CD4-positive, alpha-beta T cell treated with Interleukin-6 for 4 hours (primary cell): ENCODE measurements at regions not wholly inside any gene's neighbourhood (a gene's known extent, or its start where the extent isn't known, plus 50 kb on each side); places are given as distances from the start of the nearest gene placed in this dataset.

Source experiments
- DNase-seq: peaks from one replicate; pipeline ENCODE4 v3.0.0-alpha.2; 2020; ENCODE audit warnings: mixed read lengths

- no peak for DNase-seq
Measured at GRCh38 chr17:72212041-72212440, 91.2 kb downstream of the SOX9 start.

GRCh38 chr17:72215490-72215889, 94.7 kb downstream of the SOX9 start:
- no peak for DNase-seq

GRCh38 chr17:72215928-72216327, 95.1 kb downstream of the SOX9 start:
- no peak for DNase-seq

DNA sequence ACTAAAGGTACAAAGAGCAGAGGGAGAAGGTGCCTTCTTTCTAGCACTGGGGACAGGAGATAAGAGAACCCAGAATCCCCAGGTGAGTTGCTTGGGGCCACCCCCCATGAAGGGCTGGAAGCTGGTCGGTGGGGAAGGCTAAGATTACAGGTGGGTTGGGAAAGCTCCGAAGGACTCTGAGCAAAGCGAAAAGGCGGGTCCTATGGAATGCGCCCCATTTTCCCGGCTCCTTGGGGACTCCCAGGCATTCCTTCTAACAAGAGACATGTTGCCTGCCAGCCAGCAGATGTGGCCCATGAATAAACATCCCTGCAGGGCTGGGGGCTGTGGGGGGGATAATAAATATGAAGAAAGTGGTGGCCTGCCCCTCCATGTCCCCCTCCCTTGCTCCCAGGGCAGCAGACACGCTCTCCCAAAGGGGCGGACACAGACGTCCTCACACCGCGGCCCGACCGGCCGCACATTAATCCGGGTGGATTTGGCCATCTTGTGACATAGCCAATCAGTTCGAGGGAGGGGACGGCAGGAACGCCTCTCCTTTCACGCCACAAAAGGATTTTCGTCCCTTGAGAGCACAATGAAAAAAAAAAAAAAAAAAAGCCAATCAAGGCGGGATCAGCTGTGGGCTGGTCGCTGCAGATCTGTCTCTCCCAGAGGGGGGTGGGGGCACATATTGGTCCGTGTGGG, 98.5 kb downstream of the SOX9 start:
- DNase-seq, result no peak

DNA sequence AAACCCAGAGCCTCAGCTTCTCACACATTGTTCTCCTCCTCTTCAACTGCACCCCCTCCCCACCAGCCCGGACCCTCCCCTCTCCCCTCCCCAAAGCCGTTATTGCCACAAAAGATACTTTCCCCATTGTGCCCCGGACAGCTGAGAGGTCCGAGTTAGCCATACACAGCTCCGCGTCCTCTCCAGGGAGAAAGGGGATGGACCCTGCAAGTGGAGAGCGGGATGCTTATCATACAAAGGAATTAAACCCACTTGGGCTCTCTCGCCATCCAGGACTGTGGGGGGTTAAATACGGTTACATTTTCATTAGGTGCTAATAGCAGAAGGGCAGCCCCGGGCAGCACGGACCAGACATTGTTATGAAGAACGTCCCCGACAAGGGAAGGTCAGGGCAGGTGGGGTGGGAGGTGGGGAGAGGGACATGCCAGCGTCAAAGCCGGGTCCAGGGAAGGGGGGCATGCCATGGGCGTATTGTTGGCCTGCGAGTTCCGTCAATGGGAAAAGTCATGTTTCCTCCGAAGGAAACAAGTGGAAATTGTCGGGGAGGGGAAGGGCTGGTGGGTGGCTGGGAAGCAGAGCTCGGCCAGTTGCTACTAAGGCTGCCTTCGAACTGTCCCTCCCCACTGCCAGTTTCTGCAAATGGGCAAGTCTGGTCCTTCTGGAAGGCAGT, 99.1 kb downstream of the SOX9 start:
- DNase-seq, result no peak

- no peak for DNase-seq
Measured at GRCh38 chr17:72222661-72223380, 102.0 kb downstream of the SOX9 start.

DNA sequence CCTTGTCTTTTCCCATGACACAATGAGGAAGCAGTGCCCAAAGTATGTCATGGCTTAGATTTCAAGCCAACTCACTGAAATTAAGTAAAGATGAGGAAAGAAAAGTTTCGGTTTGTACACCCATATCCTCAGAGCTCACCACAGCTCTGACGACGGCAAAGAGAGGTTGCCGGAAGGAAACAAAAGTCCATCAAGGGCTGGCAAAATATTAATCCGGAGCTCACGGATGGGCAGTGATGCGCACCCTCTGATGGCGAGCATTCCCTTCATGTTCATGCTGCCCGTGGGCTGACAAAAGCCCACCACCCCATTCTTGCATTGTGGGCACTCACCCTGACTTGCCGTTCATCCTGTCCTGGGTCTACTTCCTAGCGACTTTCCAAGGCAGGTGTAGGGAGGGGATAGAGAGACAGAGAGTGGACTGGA, 103.1 kb downstream of the SOX9 start:
- no peak for DNase-seq

GRCh38 chr17:72226322-72226721, 105.5 kb downstream of the SOX9 start:
- no peak for DNase-seq

- DNase-seq, result no peak
Measured at GRCh38 chr17:72233986-72234385, 113.2 kb downstream of the SOX9 start.

GRCh38 chr17:72234985-72235384, 114.2 kb downstream of the SOX9 start:
- DNase-seq, result no peak

GRCh38 chr17:72236980-72237633, 116.3 kb downstream of the SOX9 start:
- no peak for DNase-seq

DNA sequence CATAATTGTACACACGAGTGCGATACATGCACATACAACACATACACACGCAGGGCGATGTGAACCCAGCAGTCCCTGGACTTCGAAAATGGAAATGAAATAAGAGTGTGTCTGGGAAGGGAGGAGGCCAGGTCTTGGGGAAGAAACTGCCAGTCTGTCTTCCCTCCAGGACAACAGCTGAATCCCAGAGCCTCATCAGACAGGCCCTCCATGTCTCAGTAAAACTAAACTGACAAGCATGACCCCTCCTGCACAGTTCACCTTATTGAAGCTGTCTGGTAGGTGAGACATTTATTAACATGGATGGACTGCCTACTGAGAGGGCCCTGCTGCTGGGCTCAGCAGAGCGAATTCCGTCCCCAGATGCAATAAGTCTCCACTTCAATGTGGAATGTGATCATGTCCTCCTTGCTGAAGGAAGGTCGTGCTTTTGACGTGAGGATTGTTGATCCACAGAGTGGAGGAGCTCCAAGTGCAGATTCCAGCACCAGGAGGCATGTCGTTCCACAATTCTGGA, 117.4 kb downstream of the SOX9 start:
- no peak for DNase-seq

GRCh38 chr17:72239548-72239947, 118.7 kb downstream of the SOX9 start:
- DNase-seq, result no peak

- DNase-seq, result no peak
Measured at GRCh38 chr17:72240333-72240732, 119.5 kb downstream of the SOX9 start.

DNA sequence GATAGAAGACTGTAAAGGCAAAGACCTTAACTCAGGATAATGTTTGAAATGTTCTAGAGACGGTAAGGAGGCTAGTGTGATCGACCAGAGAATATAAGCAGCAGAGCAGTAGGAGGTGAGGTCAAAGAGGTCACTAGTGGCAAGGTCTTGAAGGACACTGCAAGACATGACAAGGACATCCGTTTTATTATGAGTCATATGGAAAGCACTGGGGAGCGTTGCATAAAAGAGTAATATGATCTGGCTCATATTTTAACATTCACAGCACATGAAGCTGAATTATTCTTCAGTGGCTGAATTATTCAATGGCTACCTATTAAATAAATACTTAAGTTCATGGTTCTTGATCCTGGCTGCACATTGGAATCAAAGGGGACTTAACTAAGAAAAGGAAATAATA, 123.7 kb downstream of the SOX9 start:
- no peak for DNase-seq

DNA sequence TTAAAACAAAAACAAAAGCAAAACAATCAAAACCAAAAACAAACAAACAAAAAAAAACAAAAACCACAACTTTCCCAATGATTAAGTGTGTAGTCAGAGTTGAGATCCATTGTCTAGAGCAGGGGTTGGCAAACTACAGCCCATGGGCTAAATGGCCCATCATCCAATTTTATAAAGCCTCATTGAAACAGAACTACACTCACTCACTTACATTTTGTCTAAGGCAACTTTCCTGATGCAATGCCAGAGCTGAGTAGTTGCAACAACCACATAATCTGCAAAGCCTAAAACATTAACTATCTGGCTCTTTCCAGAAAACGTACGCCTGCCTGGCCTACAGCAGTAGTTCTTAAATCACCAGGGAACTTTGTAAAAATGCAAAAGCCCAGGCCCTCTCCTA, 124.1 kb downstream of the SOX9 start:
- DNase-seq, result no peak

GRCh38 chr17:72249441-72249840, 128.6 kb downstream of the SOX9 start:
- DNase-seq, result no peak

- DNase-seq, result no peak
Measured at GRCh38 chr17:72250206-72250605, 129.4 kb downstream of the SOX9 start.

DNA sequence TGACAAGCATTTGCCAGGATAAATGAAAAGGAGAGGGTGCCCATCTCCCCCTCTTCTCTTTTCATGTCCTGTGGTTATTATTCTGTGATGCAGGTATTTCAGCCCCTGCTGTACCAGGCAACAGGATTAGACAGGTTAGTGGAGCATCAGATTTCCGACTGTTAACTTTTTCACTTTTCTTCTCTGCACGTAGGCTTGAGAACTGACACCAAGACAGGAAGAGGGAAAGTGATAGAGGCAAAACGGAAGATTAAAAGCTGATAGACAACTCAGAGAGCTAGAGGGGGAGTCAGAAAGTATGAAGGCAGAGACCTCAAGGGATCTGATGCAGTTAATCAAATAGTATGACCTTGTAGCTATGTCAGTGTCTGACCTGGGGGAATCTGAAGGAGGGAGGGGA, 132.8 kb downstream of the SOX9 start:
- no peak for DNase-seq

GRCh38 chr17:72254808-72255449, 134.1 kb downstream of the SOX9 start:
- no peak for DNase-seq

- DNase-seq, result no peak
Measured at GRCh38 chr17:72255481-72255880, 134.7 kb downstream of the SOX9 start.

DNA sequence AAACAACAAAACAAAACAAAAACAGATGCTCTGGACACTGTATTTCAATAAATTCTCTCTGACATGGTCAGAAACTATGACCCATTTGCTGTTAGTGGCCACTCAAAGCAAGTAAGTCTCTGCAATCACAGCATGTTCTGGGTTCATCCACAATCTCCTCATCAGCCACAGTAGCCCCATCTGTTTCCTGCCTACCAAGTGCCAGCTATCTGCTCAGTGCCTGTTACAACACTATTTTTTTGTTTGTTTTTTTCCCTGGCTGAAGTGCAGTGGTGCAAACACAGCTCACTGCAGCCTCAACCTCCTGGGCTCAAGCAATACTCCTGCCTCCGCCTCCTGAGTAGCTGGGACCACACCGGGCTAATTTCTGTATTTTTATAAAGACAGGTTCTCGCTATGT, 137.9 kb downstream of the SOX9 start:
- no peak for DNase-seq

DNA sequence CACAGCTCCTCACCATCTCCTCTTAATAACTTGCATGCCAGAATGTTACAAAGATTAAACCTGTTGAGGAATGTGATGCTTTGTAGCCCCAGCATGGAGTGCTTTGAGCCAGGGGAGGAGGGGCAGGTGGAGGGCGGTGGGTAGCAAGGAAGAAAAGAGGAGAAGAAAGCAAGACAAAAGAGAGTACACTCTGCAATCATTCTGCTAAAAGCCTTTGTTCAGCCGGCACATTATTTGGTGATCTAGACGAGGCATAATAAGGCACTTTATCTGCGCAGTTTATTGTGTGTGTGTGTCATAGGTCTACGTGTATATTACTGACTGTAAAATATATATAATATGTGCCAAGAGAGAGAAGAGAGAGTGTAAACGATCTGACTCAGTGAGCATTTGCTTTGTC, 139.1 kb downstream of the SOX9 start:
- DNase-seq, result no peak
